ENCODE measurements at regions not wholly inside any gene's neighbourhood (a gene's known extent, or its start where the extent isn't known, plus 50 kb on each side); places are given as distances from the start of the nearest gene placed in this dataset.

GRCh38 chr2:88828397-88829137 is 137.1 kb downstream of the RPIA start:
- TF ChIP-seq NFYA (IDR thresholded peaks at IDR 0.05; ENCODE audit: borderline replicate concordance, low read depth, low read length) (no peak), POLR2A (IDR thresholded peaks at IDR 0.05; ENCODE audit: low read depth, low read length) (no peak), REST (IDR thresholded peaks at IDR 0.05; ENCODE audit: low read depth, low read length) (no peak), SRF (IDR thresholded peaks at IDR 0.05; ENCODE audit: low read depth in 2 of 2, low read length in 2 of 2) (no peak), CTCF (IDR thresholded peaks at IDR 0.05 in 2 of 3, conservative IDR thresholded peaks at IDR 0.05 in 1 of 3; ENCODE audit: control insufficient read depth in 2 of 3, extremely low read depth in 1 of 3, insufficient read depth in 1 of 3, low read depth in 3 of 3, low read length in 3 of 3) (no peak)
